H1 (cell line): ENCODE measurements at regions not wholly inside any gene's neighbourhood (a gene's known extent, or its start where the extent isn't known, plus 50 kb on each side); places are given as distances from the start of the nearest gene placed in this dataset.

Experiments
- CTCF ChIA-PET: fragments of 300-600 bp; sonication (Branson Sonifier 250); formaldehyde crosslinking; loops from one replicate; lab custom pipeline; 2021; ENCODE audit not compliant: partially characterized antibody; lab: Charles Lee
- POLR2A ChIA-PET: fragments of 300-600 bp; sonication (Branson Sonifier 250); formaldehyde crosslinking; loops from one replicate; lab custom pipeline; 2021; ENCODE audit warnings: inconsistent platforms; ENCODE audit not compliant: partially characterized antibody; lab: Charles Lee
- DNase-seq, 2 experiments: peaks; one replicate each; pipeline versions ENCODE4 v3.0.0 to v3.0.0-alpha.2; 2010 to 2022; ENCODE audit warnings: low spot score in 2 of 2, low read depth in 1 of 2, mixed read lengths in 1 of 2
- FAIRE-seq: peaks from 2 replicates; lab custom pipeline; 2011; peaks lifted over from hg19 to GRCh38; lab: Jason Lieb, UNC
- H2AFZ ChIP-seq: 2 replicates; pipeline ENCODE4 v1.8.1; 2012; ENCODE audit warnings: low read length, inconsistent platforms
- H2AK5ac ChIP-seq: 2 replicates; pipeline ENCODE4 v1.6.1; 2013; ENCODE audit warnings: low read depth, low read length
- H2BK120ac ChIP-seq: replicated peaks from 2 replicates; pipeline ENCODE3; 2013; ENCODE audit warnings: low read depth, low read length, inconsistent platforms
- H2BK12ac ChIP-seq: 2 replicates; pipeline ENCODE4 v1.6.1; 2013; ENCODE audit warnings: low read depth, low read length
- H2BK15ac ChIP-seq: 2 replicates; pipeline ENCODE4 v1.6.1; 2013; ENCODE audit warnings: low read length
- H2BK20ac ChIP-seq: 2 replicates; pipeline ENCODE4 v1.6.1; 2013; ENCODE audit warnings: low read length
- H2BK5ac ChIP-seq: 2 replicates; pipeline ENCODE4 v1.6.1; 2013; ENCODE audit warnings: low read depth, low read length
- H3K14ac ChIP-seq: 2 replicates; pipeline ENCODE4 v1.6.1; 2013; ENCODE audit warnings: inconsistent platforms; ENCODE audit not compliant: insufficient read length
- H3K18ac ChIP-seq: 2 replicates; pipeline ENCODE4 v1.6.1; 2013; ENCODE audit warnings: low read length; ENCODE audit errors: extremely low read depth
- H3K23ac ChIP-seq: 2 replicates; pipeline ENCODE4 v1.6.1; 2013; ENCODE audit warnings: inconsistent platforms; ENCODE audit not compliant: insufficient read length
- H3K23me2 ChIP-seq: 2 replicates; pipeline ENCODE4 v1.6.1; 2013; ENCODE audit warnings: low read depth, low read length
- H3K27ac ChIP-seq: 2 replicates; pipeline ENCODE4 v1.6.1; 2011; ENCODE audit warnings: low read depth, low read length, inconsistent platforms
- H3K27me3 ChIP-seq, 4 experiments: replicated peaks in 1 of 4; 1 replicate in 1 of 4; 2 replicates in 3 of 4; pipeline versions ENCODE4 v1.6.1 to v1.8.1; 2011 to 2013; ENCODE audit warnings: low read length in 3 of 4, mild to moderate bottlenecking in 3 of 4, inconsistent platforms in 2 of 4, mixed read lengths in 2 of 4, moderate library complexity in 1 of 4; ENCODE audit not compliant: control insufficient read depth in 3 of 4, insufficient read depth in 3 of 4; ENCODE audit errors: extremely low read depth in 1 of 4
- H3K36me3 ChIP-seq, 4 experiments: 2 replicates each; pipeline versions ENCODE4 v1.6.1 to v1.8.1; 2011 to 2013; ENCODE audit warnings: mild to moderate bottlenecking in 4 of 4, low read length in 3 of 4, moderate library complexity in 2 of 4, control low read depth in 1 of 4, inconsistent platforms in 1 of 4; ENCODE audit not compliant: insufficient read depth in 4 of 4, control insufficient read depth in 2 of 4
- H3K4ac ChIP-seq: replicated peaks from 2 replicates; pipeline ENCODE3; 2013; ENCODE audit warnings: low read length, low read depth, mixed read lengths, inconsistent platforms; ENCODE audit not compliant: insufficient read length
- H3K4me1 ChIP-seq, 4 experiments: replicated peaks in 1 of 4; 1 replicate in 1 of 4; 2 replicates in 3 of 4; pipeline versions ENCODE4 v1.6.1 to v1.8.1; 2011 to 2013; ENCODE audit warnings: low read length in 3 of 4, inconsistent platforms in 2 of 4, mixed read lengths in 1 of 4; ENCODE audit not compliant: insufficient read depth in 4 of 4, control insufficient read depth in 3 of 4
- H3K4me2 ChIP-seq, 2 experiments: 2 replicates each; pipeline versions ENCODE4 v1.6.1 to v1.8.1; 2011 to 2013; ENCODE audit warnings: low read depth in 2 of 2, low read length in 2 of 2, control low read depth in 1 of 2, inconsistent platforms in 1 of 2, mild to moderate bottlenecking in 1 of 2; ENCODE audit not compliant: insufficient read depth in 1 of 2
- H3K4me3 ChIP-seq, 4 experiments: fragments of 200-600, 300-600 bp in 1 of 4; sonication (generic), shearing (Covaris generic), sonication (Bioruptor Twin) in 1 of 4; 2 replicates each; pipeline versions ENCODE4 v1.5.1 to v1.8.1; 2011 to 2016; ENCODE audit warnings: low read length in 4 of 4, low read depth in 3 of 4, control low read depth in 2 of 4, inconsistent platforms in 2 of 4, mild to moderate bottlenecking in 2 of 4, mixed read lengths in 1 of 4, moderate library complexity in 1 of 4; ENCODE audit not compliant: insufficient read depth in 2 of 4; ENCODE audit errors: extremely low read depth in 1 of 4
- H3K56ac ChIP-seq: replicated peaks from 2 replicates; pipeline ENCODE3; 2013; ENCODE audit warnings: low read depth, mild to moderate bottlenecking, mixed read lengths, low read length, inconsistent platforms; ENCODE audit not compliant: insufficient read length
- H3K79me1 ChIP-seq: 2 replicates; pipeline ENCODE4 v1.6.1; 2013; ENCODE audit warnings: low read depth, low read length, control low read depth
- H3K79me2 ChIP-seq, 2 experiments: 2 replicates each; pipeline versions ENCODE4 v1.6.1 to v1.8.1; 2012 to 2013; ENCODE audit warnings: low read length in 2 of 2, mild to moderate bottlenecking in 2 of 2, inconsistent platforms in 1 of 2; ENCODE audit not compliant: insufficient read depth in 2 of 2, control insufficient read depth in 1 of 2
- H3K9ac ChIP-seq, 4 experiments: replicated peaks in 1 of 4; 1 replicate in 1 of 4; 2 replicates in 3 of 4; pipeline versions ENCODE4 v1.6.1 to v1.8.1; 2011 to 2013; ENCODE audit warnings: low read depth in 3 of 4, low read length in 3 of 4, control low read depth in 2 of 4, mild to moderate bottlenecking in 2 of 4, moderate library complexity in 2 of 4, inconsistent platforms in 1 of 4; ENCODE audit errors: extremely low read depth in 1 of 4
- H3K9me3 ChIP-seq, 2 experiments: 2 replicates each; pipeline versions ENCODE4 v1.6.1 to v1.8.1; 2012 to 2013; ENCODE audit warnings: mild to moderate bottlenecking in 2 of 2, moderate library complexity in 2 of 2, control low read depth in 1 of 2, inconsistent platforms in 1 of 2, low read depth in 1 of 2, low read length in 1 of 2, mixed read lengths in 1 of 2; ENCODE audit not compliant: insufficient read depth in 2 of 2
- H4K20me1 ChIP-seq, 2 experiments: replicated peaks in 1 of 2; 2 replicates each; pipeline versions ENCODE3 to v1.8.1; 2011 to 2013; ENCODE audit warnings: inconsistent platforms in 2 of 2, low read length in 2 of 2, mild to moderate bottlenecking in 1 of 2; ENCODE audit not compliant: insufficient read depth in 2 of 2, control insufficient read depth in 1 of 2
- H4K5ac ChIP-seq: 2 replicates; pipeline ENCODE4 v1.6.1; 2013; ENCODE audit warnings: low read length, low read depth, mixed read lengths, inconsistent platforms; ENCODE audit not compliant: insufficient read length
- H4K8ac ChIP-seq: 2 replicates; pipeline ENCODE4 v1.8.0; 2013; ENCODE audit warnings: mild to moderate bottlenecking, moderate library complexity, low read length, inconsistent platforms; ENCODE audit not compliant: insufficient read depth; ENCODE audit errors: extremely low read depth
- H4K91ac ChIP-seq: replicated peaks from 2 replicates; pipeline ENCODE3; 2013; ENCODE audit warnings: low read length, mixed read lengths, inconsistent platforms; ENCODE audit not compliant: insufficient read length
- BCL11A ChIP-seq, 2 experiments: IDR thresholded peaks; one replicate each; pipeline ENCODE4 v1.6.1; 2011; ENCODE audit warnings: low read depth in 2 of 2, low read length in 2 of 2, mild to moderate bottlenecking in 2 of 2
- HDAC2 ChIP-seq, 2 experiments: fragments of 300-600 bp in 1 of 2; sonication (generic) in 1 of 2; IDR thresholded peaks; 2 replicates each; pipeline ENCODE4 v1.6.1; 2011 to 2012; ENCODE audit warnings: low read depth in 2 of 2, low read length in 2 of 2, mild to moderate bottlenecking in 2 of 2, moderate library complexity in 2 of 2, borderline replicate concordance in 1 of 2, inconsistent platforms in 1 of 2
- HDAC6 ChIP-seq: IDR thresholded peaks from one replicate; pipeline ENCODE4 v1.7.1; 2012; ENCODE audit warnings: low read depth, mild to moderate bottlenecking, inconsistent platforms, low read length, moderate library complexity
- JUN ChIP-seq: IDR thresholded peaks from 2 replicates; pipeline ENCODE4 v1.6.1; 2011; ENCODE audit warnings: low read depth, mild to moderate bottlenecking, improper control_type of control experiment, low read length
- KDM1A ChIP-seq: fragments of 200-600, 300-600 bp; sonication (generic); IDR thresholded peaks from 2 replicates; pipeline ENCODE4 v1.7.1; 2016; ENCODE audit warnings: mild to moderate bottlenecking, low read length, borderline replicate concordance
- PHF8 ChIP-seq: fragments of 200-600 bp; sonication (generic); conservative IDR thresholded peaks from 2 replicates; pipeline ENCODE4 v1.7.1; 2012; ENCODE audit warnings: low read depth, mild to moderate bottlenecking, inconsistent platforms, low read length, moderate library complexity
- POLR2A ChIP-seq, 2 experiments: IDR thresholded peaks; 1 replicate in 1 of 2; 2 replicates in 1 of 2; pipeline ENCODE4 v1.6.1; 2011; ENCODE audit warnings: low read depth in 2 of 2, low read length in 2 of 2, mild to moderate bottlenecking in 2 of 2; ENCODE audit errors: control extremely low read depth in 1 of 2
- RFX5 ChIP-seq: IDR thresholded peaks from 2 replicates; pipeline ENCODE4 v1.6.1; 2011; ENCODE audit warnings: low read depth, low read length, improper control_type of control experiment, borderline replicate concordance
- SP1 ChIP-seq: IDR thresholded peaks from 2 replicates; pipeline ENCODE4 v1.6.1; 2011; ENCODE audit warnings: low read depth, low read length
- SP4 ChIP-seq: IDR thresholded peaks from 2 replicates; pipeline ENCODE4 v1.6.1; 2012; ENCODE audit warnings: low read length, inconsistent platforms
- TEAD4 ChIP-seq: IDR thresholded peaks from 2 replicates; pipeline ENCODE4 v1.6.1; 2012; ENCODE audit warnings: low read depth, low read length, inconsistent platforms, mixed read lengths
- WGBS, 2 experiments: shearing (Covaris generic) in 1 of 2; methylation state at CpG; one replicate each; pipeline versions ENCODE4 v1.1.6 to v1.1.7; 2013 to 2015; ENCODE audit warnings: low lambda C conversion rate in 2 of 2, mixed read lengths in 2 of 2, inconsistent platforms in 1 of 2, low coverage in 1 of 2, missing lambda C conversion rate in 1 of 2; ENCODE audit not compliant: insufficient replicate concordance in 2 of 2, insufficient coverage in 1 of 2, insufficient read length in 1 of 2; ENCODE audit errors: extremely low coverage in 1 of 2, missing lambda C conversion rate in 1 of 2; 5-methylcytosine and 5-hydroxymethylcytosine counted together
- TF ChIP-seq, protein P1 (sequence below): IDR thresholded peaks from 2 replicates; pipeline ENCODE4 v1.6.1; 2011; ENCODE audit warnings: low read depth, mild to moderate bottlenecking, low read length; ENCODE audit not compliant: insufficient read depth

GRCh38 chr7:89845952-89846351 is 308.3 kb upstream of the STEAP1 start:
- Histone ChIP-seq H3K56ac (no peak overlapping the region), H3K9me3 (no peaks in the 10 kb centered on the region), H3K79me1 (no peaks in the 10 kb centered on the region), H3K14ac (no peak overlapping the region), H3K23me2 (no peaks in the 10 kb centered on the region), H4K20me1 (no peaks in the 10 kb centered on the region), H3K79me2 (no peaks in the 10 kb centered on the region), H2BK120ac (no peak overlapping the region), H3K36me3 (no peaks in the 10 kb centered on the region), H2AFZ (no peak overlapping the region), H3K4me2 (no peak overlapping the region), H3K27me3 (no peaks in the 10 kb centered on the region), H3K18ac (no peak overlapping the region), H3K27ac (no peak overlapping the region), H3K4me1 (no peaks in the 10 kb centered on the region), H4K5ac (no peak overlapping the region), H3K23ac (no peak overlapping the region), H2BK15ac (no peak overlapping the region), H3K4me3 (no peak overlapping the region), H2BK12ac (no peak overlapping the region), H3K9ac (no peak overlapping the region), H4K8ac (no peak overlapping the region), H4K91ac (no peak overlapping the region), H2BK20ac (no peak overlapping the region), H3K4ac (no peak overlapping the region), H2BK5ac (no peak overlapping the region), H2AK5ac (no peak overlapping the region)
- TF ChIP-seq RFX5 (no peak), JUN (no peak), SP1 (no peak), SP4 (no peak), PHF8 (no peak), HDAC2 (IDR thresholded peaks at IDR 0.05; ENCODE audit: borderline replicate concordance in 1 of 2, low read depth in 2 of 2, low read length in 2 of 2) (no peak), POLR2A (IDR thresholded peaks at IDR 0.05; ENCODE audit: control extremely low read depth in 1 of 2, low read depth in 2 of 2, low read length in 2 of 2) (no peak), KDM1A (no peak), TEAD4 (no peak), BCL11A (IDR thresholded peaks at IDR 0.05; ENCODE audit: low read depth in 2 of 2, low read length in 2 of 2) (no peak), HDAC6 (no peak)
- TF ChIP-seq, protein P1, sequence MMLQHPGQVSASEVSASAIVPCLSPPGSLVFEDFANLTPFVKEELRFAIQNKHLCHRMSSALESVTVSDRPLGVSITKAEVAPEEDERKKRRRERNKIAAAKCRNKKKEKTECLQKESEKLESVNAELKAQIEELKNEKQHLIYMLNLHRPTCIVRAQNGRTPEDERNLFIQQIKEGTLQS = no peak
- CTCF ChIA-PET = no interaction called here
- DNase-seq (no peak), FAIRE-seq (no peak)
- POLR2A ChIA-PET = no interaction called here
- 100% methylated on average over 2 of the region's 2 CpGs; no CpG with 5 or more reads in 1 of the 2 experiments for WGBS, 2 experiments
